MCF 10A (cell line): ENCODE measurements at regions not wholly inside any gene's neighbourhood (a gene's known extent, or its start where the extent isn't known, plus 50 kb on each side); places are given as distances from the start of the nearest gene placed in this dataset.

ENCODE experiments used
- BruUV-seq: library from RNA; stranded (reverse); fragments of 400-500 nt; replicated peaks from 2 replicates; lab custom pipeline; 2021; lab: Mats Ljungman, UMichigan
- CTCF ChIA-PET: fragments of 300-600 bp; sonication (Branson Sonifier 250); formaldehyde crosslinking; extraction: SDS; loops from one replicate; lab custom pipeline; 2021; ENCODE audit warnings: antibody characterized with exemption, inconsistent platforms; lab: Yijun Ruan, JAX
- POLR2A ChIA-PET: fragments of 300-600, 350-650 bp; sonication (Branson Sonifier 250); formaldehyde crosslinking; extraction: SDS; loops from one replicate; lab custom pipeline; 2020; ENCODE audit warnings: antibody characterized with exemption, inconsistent platforms; lab: Yijun Ruan, JAX
- DNase-seq: peaks from one replicate; pipeline ENCODE4 v3.0.0-alpha.2; 2018; ENCODE audit not compliant: unreplicated experiment
- H3K27ac Mint-ChIP-seq: one replicate; pipeline ENCODE4 v1.8.0; 2022; ENCODE audit warnings: mild to moderate bottlenecking, low read depth, mixed read lengths; ENCODE audit not compliant: unreplicated experiment
- H3K27me3 Mint-ChIP-seq: one replicate; pipeline ENCODE4 v1.8.0; 2022; ENCODE audit warnings: mixed read lengths; ENCODE audit not compliant: insufficient read depth, unreplicated experiment
- H3K36me3 Mint-ChIP-seq: one replicate; pipeline ENCODE4 v1.8.0; 2022; ENCODE audit warnings: mild to moderate bottlenecking, moderate library complexity, mixed read lengths; ENCODE audit not compliant: insufficient read depth, unreplicated experiment
- H3K4me1 Mint-ChIP-seq: one replicate; pipeline ENCODE4 v1.8.0; 2022; ENCODE audit warnings: mixed read lengths; ENCODE audit not compliant: insufficient read depth, unreplicated experiment
- H3K4me3 Mint-ChIP-seq: one replicate; pipeline ENCODE4 v1.8.0; 2022; ENCODE audit warnings: mild to moderate bottlenecking, moderate library complexity, mixed read lengths; ENCODE audit not compliant: unreplicated experiment
- H3K9me3 Mint-ChIP-seq: one replicate; pipeline ENCODE4 v1.8.0; 2022; ENCODE audit warnings: mixed read lengths; ENCODE audit not compliant: unreplicated experiment
- CTCF ChIP-seq: fragments of 200-600 bp; IDR thresholded peaks from one replicate; pipeline ENCODE4 v1.8.0; 2022; ENCODE audit warnings: antibody characterized with exemption, mild to moderate bottlenecking; ENCODE audit not compliant: unreplicated experiment
- intact Hi-C: fragments of 100-400 bp; cut with micrococcal nuclease; formaldehyde crosslinking; loops from 2 replicates; pipeline ENCODE4 v1.14.1; 2022

- Mint-ChIP-seq H3K4me3 (no peak overlapping the region), H3K36me3 (no peaks in the 10 kb centered on the region), H3K9me3 (no peaks in the 10 kb centered on the region), H3K4me1 (no peaks in the 10 kb centered on the region), H3K27ac (no peak overlapping the region), H3K27me3 (peaks cover 38% of the 10 kb centered on the region)
- ChIA-PET POLR2A (no interaction called here), CTCF (interaction anchor here (0.5 to 0.6 kb wide), 2 partner anchors 65 to 580 kb away, joined by 3 read pairs; no protein-coding TSS in a partner anchor)
- no peak for TF ChIP-seq CTCF
- no peak for DNase-seq
- intact Hi-C loops, result no loop called here
- BruUV-seq, result no TSS peak
These were observed 439.2 kb downstream of the MATN1 start for GRCh38 chr1:30284226-30284625.

- H3K9me3 Mint-ChIP-seq, result no peaks in the 10 kb centered on the region
- POLR2A ChIA-PET, result no interaction called here
- intact Hi-C loops, result no loop called here
- no peak for DNase-seq
- H3K4me1 Mint-ChIP-seq, result no peaks in the 10 kb centered on the region
- no TSS peak for BruUV-seq
- H3K27me3 Mint-ChIP-seq, result peaks cover 47% of the 10 kb centered on the region
- no peak overlapping the region for H3K27ac Mint-ChIP-seq
- TF ChIP-seq CTCF, result no peak
- H3K36me3 Mint-ChIP-seq, result no peaks in the 10 kb centered on the region
- no peak overlapping the region for H3K4me3 Mint-ChIP-seq
- CTCF ChIA-PET, result interaction anchor here (0.6 kb wide), 1 partner anchor 66 kb away, joined by 3 read pairs; no protein-coding TSS in a partner anchor
These were observed 440.0 kb downstream of the MATN1 start for GRCh38 chr1:30283199-30283962.

GRCh38 chr1:30280572-30280971, 442.8 kb downstream of the MATN1 start:
- Mint-ChIP-seq H3K27ac (no peak overlapping the region), H3K27me3 (peaks cover 74% of the 10 kb centered on the region), H3K4me1 (no peaks in the 10 kb centered on the region), H3K9me3 (no peaks in the 10 kb centered on the region), H3K4me3 (no peak overlapping the region), H3K36me3 (no peaks in the 10 kb centered on the region)
- no peak for TF ChIP-seq CTCF
- ChIA-PET CTCF (no interaction called here), POLR2A (no interaction called here)
- BruUV-seq, result no TSS peak
- intact Hi-C loops, result no loop called here
- no peak for DNase-seq

- intact Hi-C loops, result no loop called here
- H3K9me3 Mint-ChIP-seq, result no peaks in the 10 kb centered on the region
- H3K36me3 Mint-ChIP-seq, result no peaks in the 10 kb centered on the region
- peaks cover 72% of the 10 kb centered on the region for H3K27me3 Mint-ChIP-seq
- no peak for DNase-seq
- no peak for TF ChIP-seq CTCF
- no peaks in the 10 kb centered on the region for H3K4me1 Mint-ChIP-seq
- H3K27ac Mint-ChIP-seq, result no peak overlapping the region
- no peak overlapping the region for H3K4me3 Mint-ChIP-seq
- BruUV-seq, result no TSS peak
- POLR2A ChIA-PET, result no interaction called here
- CTCF ChIA-PET, result no interaction called here
These were observed 445.5 kb downstream of the MATN1 start for GRCh38 chr1:30277911-30278310.
